NT2/D1 (cell line): ENCODE measurements at regions not wholly inside any gene's neighbourhood (a gene's known extent, or its start where the extent isn't known, plus 50 kb on each side); places are given as distances from the start of the nearest gene placed in this dataset.

Experiments used
- SUZ12 ChIP-seq: IDR thresholded peaks from 2 replicates; pipeline ENCODE4 v1.6.1; 2011; ENCODE audit not compliant: insufficient read length, insufficient read depth; ENCODE audit errors: extremely low read depth
- ZNF274 ChIP-seq: IDR thresholded peaks from 2 replicates; pipeline ENCODE4 v1.6.1; 2011; ENCODE audit warnings: mild to moderate bottlenecking, low read depth, low read length

DNA sequence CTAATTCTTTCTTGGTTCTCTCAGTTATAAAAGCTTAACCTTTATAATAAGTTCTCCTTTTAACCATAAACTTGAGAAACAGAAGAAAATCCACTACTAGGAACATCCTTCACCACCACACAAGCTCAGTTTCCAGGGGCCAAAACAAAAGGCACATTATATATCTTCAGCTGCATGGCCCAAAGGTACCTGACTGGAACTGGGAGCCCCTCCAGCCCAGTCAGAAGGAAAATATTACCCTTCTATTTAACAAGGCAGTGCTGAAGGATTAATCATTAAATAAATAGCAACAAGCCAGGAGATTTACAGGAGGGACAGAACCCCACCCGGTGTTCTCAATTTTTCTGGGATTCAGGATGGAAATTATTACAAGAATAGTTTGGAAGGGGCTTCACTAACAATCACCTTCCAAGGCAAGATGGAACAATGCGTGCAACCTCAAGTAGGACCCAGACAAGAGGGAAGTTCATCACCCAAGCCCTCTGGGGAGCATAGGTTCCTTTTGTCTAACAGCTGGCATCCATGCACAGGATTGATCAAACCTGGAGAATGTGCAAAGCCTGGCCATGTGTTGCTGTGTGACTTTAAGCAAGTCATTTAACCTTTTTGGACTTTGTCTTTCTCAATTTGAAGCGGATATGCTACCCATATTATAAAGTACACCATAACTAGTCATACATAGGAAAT lies 159.6 kb upstream of the SETBP1 start:
- no peak for TF ChIP-seq ZNF274
- no peak for TF ChIP-seq SUZ12
